Neural progenitor cell (in vitro differentiated cells): ENCODE measurements at regions not wholly inside any gene's neighbourhood (a gene's known extent, or its start where the extent isn't known, plus 50 kb on each side); places are given as distances from the start of the nearest gene placed in this dataset.
"Not testable (repeated sequence)": the region's sequence is repeated elsewhere in the genome, so short reads cannot be mapped to it uniquely, and the experiment has no call there.

ENCODE experiments used
- DNase-seq: peaks from one replicate; pipeline ENCODE4 v3.0.0-alpha.2; 2016; ENCODE audit warnings: low spot score
- H2AFZ ChIP-seq: fragments of 200-600 bp; sonication (generic); replicated peaks from 2 replicates; pipeline ENCODE4 v1.6.1; 2016; ENCODE audit warnings: antibody characterized with exemption
- H3F3A ChIP-seq: fragments of 200-600 bp; sonication (generic); 2 replicates; pipeline ENCODE4 v1.6.1; 2016; ENCODE audit warnings: antibody characterized with exemption, low read depth
- H3K27ac ChIP-seq: fragments of 200-600 bp; sonication (generic); 2 replicates; pipeline ENCODE4 v1.5.1; 2016; ENCODE audit warnings: mild to moderate bottlenecking
- H3K27me3 ChIP-seq: fragments of 200-600 bp; sonication (generic); 2 replicates; pipeline ENCODE4 v1.6.1; 2016; ENCODE audit warnings: mild to moderate bottlenecking, moderate library complexity
- H3K36me3 ChIP-seq: fragments of 200-600 bp; sonication (generic); 2 replicates; pipeline ENCODE4 v1.5.1; 2016
- H3K4me1 ChIP-seq: fragments of 200-600 bp; sonication (generic); 2 replicates; pipeline ENCODE4 v1.6.1; 2016; ENCODE audit warnings: mixed run types
- H3K4me2 ChIP-seq: fragments of 200-600 bp; sonication (generic); 2 replicates; pipeline ENCODE4 v1.6.1; 2016
- H3K4me3 ChIP-seq: fragments of 200-600 bp; sonication (generic); 2 replicates; pipeline ENCODE4 v1.5.1; 2016
- H3K79me2 ChIP-seq: fragments of 200-600 bp; sonication (generic); 2 replicates; pipeline ENCODE4 v1.6.1; 2016; ENCODE audit warnings: low read depth
- H3K9ac ChIP-seq: fragments of 200-600 bp; sonication (generic); 2 replicates; pipeline ENCODE4 v1.6.1; 2016
- H3K9me3 ChIP-seq: fragments of 200-600 bp; sonication (generic); 2 replicates; pipeline ENCODE4 v1.5.1; 2016; ENCODE audit warnings: low read depth
- H4K20me1 ChIP-seq: fragments of 200-600 bp; sonication (generic); 2 replicates; pipeline ENCODE4 v1.6.1; 2016; ENCODE audit warnings: low read depth
- H3K27ac Mint-ChIP-seq: 3 replicates; pipeline ENCODE4 v1.8.0; 2021; ENCODE audit warnings: mixed read lengths
- H3K27me3 Mint-ChIP-seq: 2 replicates; pipeline ENCODE4 v1.8.0; 2022; ENCODE audit warnings: low read depth, mild to moderate bottlenecking, inconsistent platforms, moderate library complexity, mixed read lengths; ENCODE audit not compliant: insufficient read depth
- H3K36me3 Mint-ChIP-seq: 3 replicates; pipeline ENCODE4 v1.8.0; 2021; ENCODE audit warnings: mixed read lengths
- H3K4me1 Mint-ChIP-seq: 3 replicates; pipeline ENCODE4 v1.8.0; 2021; ENCODE audit warnings: mixed read lengths
- H3K4me3 Mint-ChIP-seq: 3 replicates; pipeline ENCODE4 v1.8.0; 2021; ENCODE audit warnings: mild to moderate bottlenecking, moderate library complexity, mixed read lengths
- H3K9me3 Mint-ChIP-seq: 3 replicates; pipeline ENCODE4 v1.8.0; 2020; ENCODE audit warnings: mixed read lengths

GRCh38 chr7:65100499-65100898, 94.0 kb upstream of the ERV3-1 start:
- not testable (repeated sequence) for H3K36me3 Mint-ChIP-seq, H3K9me3 ChIP-seq, H3K4me1 ChIP-seq, H3K27me3 ChIP-seq, H3K9ac ChIP-seq, H3F3A ChIP-seq, H3K79me2 ChIP-seq, H3K4me3 Mint-ChIP-seq, H3K4me3 ChIP-seq, H3K4me1 Mint-ChIP-seq, H3K27me3 Mint-ChIP-seq, H4K20me1 ChIP-seq, H3K27ac Mint-ChIP-seq, H3K9me3 Mint-ChIP-seq, H3K4me2 ChIP-seq, DNase-seq, H3K36me3 ChIP-seq, H3K27ac ChIP-seq, H2AFZ ChIP-seq

- Histone ChIP-seq H3K4me3 (peak overlapping the region; percentile 89), H3K4me2 (peak overlapping the region; percentile 73), H3K79me2 (peaks cover 14% of the 10 kb centered on the region), H2AFZ (peak overlapping the region; percentile 61)
- not testable (repeated sequence) for H3K9me3 Mint-ChIP-seq, H3K9me3 ChIP-seq, H3K36me3 ChIP-seq, H3K27ac ChIP-seq, H4K20me1 ChIP-seq, H3K27me3 ChIP-seq, H3K4me1 Mint-ChIP-seq, H3F3A ChIP-seq, H3K4me1 ChIP-seq, DNase-seq, H3K36me3 Mint-ChIP-seq, H3K27me3 Mint-ChIP-seq, H3K9ac ChIP-seq, H3K27ac Mint-ChIP-seq
- peak overlapping the region; percentile 88 for H3K4me3 Mint-ChIP-seq
Measured at GRCh38 chr7:65081669-65082055, 75.2 kb upstream of the ERV3-1 start.

GRCh38 chr7:65080799-65081668, 74.5 kb upstream of the ERV3-1 start:
- not testable (repeated sequence) for H3K27me3 ChIP-seq, H3K4me1 Mint-ChIP-seq, H3K36me3 Mint-ChIP-seq, H3F3A ChIP-seq, H3K27ac Mint-ChIP-seq, H4K20me1 ChIP-seq, H3K27ac ChIP-seq, H3K27me3 Mint-ChIP-seq, H3K36me3 ChIP-seq, H3K9me3 ChIP-seq, H3K4me1 ChIP-seq, H3K9me3 Mint-ChIP-seq
- H3K79me2 ChIP-seq, result peaks cover 14% of the 10 kb centered on the region
- peak overlapping the region; percentile 89 for H3K4me3 ChIP-seq
- peak overlapping the region; percentile 88 for H3K4me3 Mint-ChIP-seq
- peak overlapping the region; percentile 60 for H3K9ac ChIP-seq
- H3K4me2 ChIP-seq, result peak overlapping the region; percentile 73
- DNase-seq, result peak; percentile 93
- peak overlapping the region; percentile 82 for H2AFZ ChIP-seq

- H3K9me3 ChIP-seq, H3K79me2 ChIP-seq, H4K20me1 ChIP-seq, H3K27me3 ChIP-seq, H3K27ac Mint-ChIP-seq, H2AFZ ChIP-seq, H3K36me3 ChIP-seq, H3K9ac ChIP-seq, H3K4me2 ChIP-seq, H3K27me3 Mint-ChIP-seq, H3K4me3 Mint-ChIP-seq, DNase-seq, H3K4me1 Mint-ChIP-seq, H3K9me3 Mint-ChIP-seq, H3K27ac ChIP-seq, H3K4me3 ChIP-seq, H3F3A ChIP-seq, H3K4me1 ChIP-seq, H3K36me3 Mint-ChIP-seq: not testable (repeated sequence)
Measured at GRCh38 chr7:65074959-65075358, 68.5 kb upstream of the ERV3-1 start.

- H3K27ac Mint-ChIP-seq, H3K4me1 ChIP-seq, H4K20me1 ChIP-seq, H3K27me3 ChIP-seq, H3K9ac ChIP-seq, H3K4me2 ChIP-seq, H3F3A ChIP-seq, H3K27me3 Mint-ChIP-seq, DNase-seq, H3K9me3 ChIP-seq, H3K4me3 ChIP-seq, H3K9me3 Mint-ChIP-seq, H3K79me2 ChIP-seq, H3K36me3 ChIP-seq, H3K4me3 Mint-ChIP-seq, H3K4me1 Mint-ChIP-seq, H3K27ac ChIP-seq, H2AFZ ChIP-seq: not testable (repeated sequence)
- H3K36me3 Mint-ChIP-seq, result peaks cover 13% of the 10 kb centered on the region
Measured at GRCh38 chr7:65073160-65073559, 66.7 kb upstream of the ERV3-1 start.

- not testable (repeated sequence) for H3K4me1 ChIP-seq, H3K4me1 Mint-ChIP-seq, H3F3A ChIP-seq, H2AFZ ChIP-seq, H3K9me3 ChIP-seq, H3K4me3 Mint-ChIP-seq, DNase-seq, H3K27me3 Mint-ChIP-seq, H3K9me3 Mint-ChIP-seq, H3K27me3 ChIP-seq, H3K27ac ChIP-seq, H3K36me3 ChIP-seq, H3K9ac ChIP-seq, H3K4me3 ChIP-seq, H3K79me2 ChIP-seq, H3K4me2 ChIP-seq, H4K20me1 ChIP-seq, H3K27ac Mint-ChIP-seq
- H3K36me3 Mint-ChIP-seq, result peaks cover 11% of the 10 kb centered on the region
Measured at GRCh38 chr7:65071854-65072431, 65.5 kb upstream of the ERV3-1 start.

GRCh38 chr7:65069476-65069875, 63.0 kb upstream of the ERV3-1 start:
- H3K9me3 Mint-ChIP-seq, H3K4me3 Mint-ChIP-seq, H3K4me3 ChIP-seq, DNase-seq, H3K9ac ChIP-seq, H3K36me3 ChIP-seq, H3K4me2 ChIP-seq, H4K20me1 ChIP-seq, H2AFZ ChIP-seq, H3K4me1 ChIP-seq, H3F3A ChIP-seq, H3K27me3 Mint-ChIP-seq, H3K27ac Mint-ChIP-seq, H3K9me3 ChIP-seq, H3K79me2 ChIP-seq, H3K4me1 Mint-ChIP-seq, H3K27ac ChIP-seq, H3K27me3 ChIP-seq: not testable (repeated sequence)
- peaks cover 13% of the 10 kb centered on the region for H3K36me3 Mint-ChIP-seq

- H3K27ac Mint-ChIP-seq, H3K4me3 Mint-ChIP-seq: not testable (repeated sequence)
Measured at GRCh38 chr7:65062566-65062965, 56.1 kb upstream of the ERV3-1 start.

More at GRCh38 chr7:65062566-65062965, 56.1 kb upstream of the ERV3-1 start:
- H3K27me3 Mint-ChIP-seq, H3F3A ChIP-seq, DNase-seq, H2AFZ ChIP-seq, H3K4me1 ChIP-seq, H3K27me3 ChIP-seq, H3K9me3 ChIP-seq, H4K20me1 ChIP-seq, H3K9ac ChIP-seq, H3K4me1 Mint-ChIP-seq, H3K27ac ChIP-seq, H3K9me3 Mint-ChIP-seq, H3K4me2 ChIP-seq, H3K36me3 ChIP-seq, H3K4me3 ChIP-seq: not testable (repeated sequence)
- peaks cover 11% of the 10 kb centered on the region for H3K79me2 ChIP-seq
- H3K36me3 Mint-ChIP-seq, result peaks cover 16% of the 10 kb centered on the region
